ENCODE measurements at regions not wholly inside any gene's neighbourhood (a gene's known extent, or its start where the extent isn't known, plus 50 kb on each side); places are given as distances from the start of the nearest gene placed in this dataset.

- H3K36me3 Mint-ChIP-seq (ENCODE audit: low read depth) = no peaks in the 10 kb centered on the region
- H3K9me3 Mint-ChIP-seq = peaks cover 2% of the 10 kb centered on the region
- H3K4me3 Mint-ChIP-seq = no peak overlapping the region
- no peaks in the 10 kb centered on the region for H3K27me3 Mint-ChIP-seq (ENCODE audit: low read depth)
- no peaks in the 10 kb centered on the region for H3K4me1 Mint-ChIP-seq
- TF ChIP-seq CTCF (IDR thresholded peaks at IDR 0.05; ENCODE audit: unreplicated experiment in 3 of 3) = no peak
- no peak overlapping the region for H3K27ac Mint-ChIP-seq
Measured at GRCh38 chr4:177923888-177924287, 481.7 kb upstream of the AGA start.

- H3K27ac Mint-ChIP-seq = peak overlapping the region in 1 of 3 experiments; percentile 79
- H3K4me1 Mint-ChIP-seq = no peaks in the 10 kb centered on the region
- no peak overlapping the region for H3K4me3 Mint-ChIP-seq
- no peaks in the 10 kb centered on the region for H3K27me3 Mint-ChIP-seq (ENCODE audit: low read depth)
- H3K36me3 Mint-ChIP-seq (ENCODE audit: low read depth) = no peaks in the 10 kb centered on the region
- H3K9me3 Mint-ChIP-seq = peaks cover 7% of the 10 kb centered on the region
- no peak for TF ChIP-seq CTCF (IDR thresholded peaks at IDR 0.05; ENCODE audit: unreplicated experiment in 3 of 3)
Measured at GRCh38 chr4:177937041-177937440, 494.8 kb upstream of the AGA start.

- H3K4me1 Mint-ChIP-seq = no peaks in the 10 kb centered on the region
Measured at GRCh38 chr4:177938226-177938625, 496.0 kb upstream of the AGA start.

GRCh38 chr4:177945268-177945667 is 503.0 kb upstream of the AGA start:
- no peak overlapping the region for H3K4me3 Mint-ChIP-seq
- no peaks in the 10 kb centered on the region for H3K36me3 Mint-ChIP-seq (ENCODE audit: low read depth)
- TF ChIP-seq CTCF (IDR thresholded peaks at IDR 0.05; ENCODE audit: unreplicated experiment in 3 of 3) = no peak
- H3K27me3 Mint-ChIP-seq (ENCODE audit: low read depth) = no peaks in the 10 kb centered on the region
- no peak overlapping the region for H3K27ac Mint-ChIP-seq
- H3K4me1 Mint-ChIP-seq = no peaks in the 10 kb centered on the region
- H3K9me3 Mint-ChIP-seq = no peaks in the 10 kb centered on the region

More at GRCh38 chr4:177938226-177938625, 496.0 kb upstream of the AGA start:
- H3K9me3 Mint-ChIP-seq = peaks cover 7% of the 10 kb centered on the region
- no peaks in the 10 kb centered on the region for H3K27me3 Mint-ChIP-seq (ENCODE audit: low read depth)
- H3K27ac Mint-ChIP-seq = no peak overlapping the region
- no peaks in the 10 kb centered on the region for H3K36me3 Mint-ChIP-seq (ENCODE audit: low read depth)
- H3K4me3 Mint-ChIP-seq = no peak overlapping the region
- no peak for TF ChIP-seq CTCF (IDR thresholded peaks at IDR 0.05; ENCODE audit: unreplicated experiment in 3 of 3)

- no peaks in the 10 kb centered on the region for H3K9me3 Mint-ChIP-seq
- no peak overlapping the region for H3K27ac Mint-ChIP-seq
- H3K27me3 Mint-ChIP-seq (ENCODE audit: low read depth) = no peaks in the 10 kb centered on the region
- H3K36me3 Mint-ChIP-seq (ENCODE audit: low read depth) = no peaks in the 10 kb centered on the region
- H3K4me1 Mint-ChIP-seq = no peaks in the 10 kb centered on the region
- no peak for TF ChIP-seq CTCF (IDR thresholded peaks at IDR 0.05; ENCODE audit: unreplicated experiment in 3 of 3)
- H3K4me3 Mint-ChIP-seq = no peak overlapping the region
Measured at GRCh38 chr4:177947607-177948006, 505.4 kb upstream of the AGA start.

- no peaks in the 10 kb centered on the region for H3K9me3 Mint-ChIP-seq
- no peaks in the 10 kb centered on the region for H3K4me1 Mint-ChIP-seq
- no peaks in the 10 kb centered on the region for H3K36me3 Mint-ChIP-seq (ENCODE audit: low read depth)
- no peak overlapping the region for H3K27ac Mint-ChIP-seq
- no peak for TF ChIP-seq CTCF (IDR thresholded peaks at IDR 0.05; ENCODE audit: unreplicated experiment in 3 of 3)
- H3K4me3 Mint-ChIP-seq = no peak overlapping the region
- H3K27me3 Mint-ChIP-seq (ENCODE audit: low read depth) = no peaks in the 10 kb centered on the region
Measured at GRCh38 chr4:177948853-177949252, 506.6 kb upstream of the AGA start.
